EH (cell line): ENCODE measurements at regions not wholly inside any gene's neighbourhood (a gene's known extent, or its start where the extent isn't known, plus 50 kb on each side); places are given as distances from the start of the nearest gene placed in this dataset.
A peak's percentile ranks its signal among the peaks of the same experiment; 100 is the strongest.
"Not testable (repeated sequence)": the region's sequence is repeated elsewhere in the genome, so short reads cannot be mapped to it uniquely, and the experiment has no call there.

Experiments used
- DNase-seq: peaks from one replicate; pipeline ENCODE4 v3.0.0-alpha.2; 2015; ENCODE audit warnings: low read depth

DNA sequence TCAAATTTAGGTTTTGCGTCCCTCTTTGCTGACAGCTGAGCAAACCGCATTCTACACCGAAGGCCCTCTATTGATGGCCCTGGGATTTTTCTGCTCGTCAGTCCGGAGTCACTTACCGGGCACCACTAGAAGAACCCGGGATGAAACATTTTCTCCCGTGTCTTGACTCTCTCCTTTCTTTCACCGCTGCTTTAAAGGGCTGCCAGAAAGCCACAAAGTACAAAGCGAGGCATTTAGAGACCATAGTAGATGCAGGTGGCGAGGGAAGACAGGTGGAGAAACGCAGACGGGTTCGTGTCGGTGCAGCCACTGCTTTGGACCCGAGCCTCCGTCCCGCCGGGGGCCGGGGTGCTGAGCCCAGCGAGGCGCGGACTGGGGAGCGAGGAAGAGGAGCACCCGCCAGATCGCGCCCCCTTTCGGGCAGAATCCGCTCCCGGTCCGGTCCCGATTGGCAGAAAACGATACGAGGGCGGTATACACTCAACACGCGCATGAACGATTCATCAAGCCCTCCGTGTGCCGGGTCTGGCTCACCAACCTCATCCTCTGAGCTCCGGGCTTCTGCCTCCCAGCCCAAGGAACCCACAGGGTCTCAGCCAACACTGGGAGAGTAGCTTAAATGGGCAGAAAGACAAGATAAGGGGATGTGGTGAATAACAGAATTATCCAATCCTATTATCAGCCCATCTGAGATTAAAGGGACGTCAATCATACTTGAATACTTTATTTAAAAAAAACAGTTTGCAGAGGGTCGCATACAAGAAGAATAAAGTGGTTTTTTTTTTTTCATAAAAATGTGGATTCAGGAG is 84.9 kb downstream of the TRIM27 start:
- peak; percentile 85 for DNase-seq

DNA sequence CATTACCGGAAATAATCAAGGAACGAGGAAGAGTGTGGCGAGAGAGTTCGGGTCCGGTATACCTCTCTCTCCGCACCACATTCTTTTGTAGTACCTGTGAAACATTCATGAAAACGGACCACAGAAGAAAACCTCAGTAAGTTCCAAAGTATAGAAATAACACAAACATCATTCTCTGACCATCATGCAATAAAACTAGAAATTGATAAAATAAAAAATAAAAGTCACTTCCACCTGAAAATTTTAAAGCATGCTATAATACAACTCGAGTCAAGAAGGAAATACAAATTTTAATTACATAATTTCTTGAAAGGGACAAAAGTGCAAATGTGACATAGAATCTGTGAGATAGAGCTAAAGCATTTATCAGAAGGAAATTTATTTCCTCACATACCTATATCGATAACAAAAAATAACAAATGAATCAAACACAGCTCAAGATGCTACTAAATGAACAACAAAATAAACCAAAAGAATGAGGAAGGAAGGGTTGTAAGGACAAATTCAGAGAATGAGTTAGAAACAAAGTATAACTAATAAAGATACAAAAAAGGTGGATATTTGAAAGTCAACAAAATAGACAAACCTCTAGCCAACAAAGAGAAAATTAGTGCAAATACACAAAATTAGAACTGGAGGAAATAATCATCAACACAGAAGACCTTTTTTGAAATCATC is 84.2 kb downstream of the TRIM27 start:
- no peak for DNase-seq

DNA sequence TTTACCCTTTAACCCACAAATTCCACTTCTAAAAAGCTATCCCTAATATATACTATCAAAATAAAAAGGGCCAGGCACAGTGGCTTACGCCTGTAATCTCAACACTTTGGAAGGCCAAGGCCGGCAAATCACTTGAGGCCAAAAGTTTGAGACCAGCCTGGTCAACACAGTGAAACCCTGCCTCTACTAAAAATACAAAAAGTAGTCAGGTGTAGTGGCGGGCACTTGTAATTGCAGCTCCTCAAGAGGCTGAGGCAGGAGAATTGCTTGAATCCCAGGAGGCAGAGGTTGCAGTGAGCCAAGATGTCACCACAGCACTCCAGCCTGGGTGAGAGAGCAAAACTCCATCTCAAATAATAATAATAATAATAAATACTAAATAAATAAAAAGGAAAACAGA is 82.5 kb downstream of the TRIM27 start:
- no peak for DNase-seq

DNA sequence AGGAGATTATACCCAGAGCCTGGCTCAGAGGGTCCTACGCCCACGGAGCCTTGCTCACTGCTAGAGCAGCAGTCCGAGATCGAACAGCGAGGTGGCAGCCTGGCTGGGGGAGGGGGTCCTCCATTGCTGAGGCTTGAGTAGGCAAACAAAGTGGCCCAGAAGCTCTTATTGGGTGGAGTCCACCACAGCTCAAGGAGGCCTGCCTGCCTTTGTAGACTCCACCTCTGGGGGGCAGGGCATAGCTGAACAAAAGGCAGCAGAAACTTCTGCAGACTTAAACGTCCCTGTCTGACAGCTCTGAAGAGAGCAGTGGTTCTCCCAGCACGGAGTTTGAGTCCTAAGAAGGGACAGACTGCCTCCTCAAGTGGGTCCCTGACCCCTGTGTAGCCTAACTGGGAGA is 75.0 kb downstream of the TRIM27 start:
- DNase-seq = not testable (repeated sequence)
